Neural cell (in vitro differentiated cells): ENCODE measurements at regions not wholly inside any gene's neighbourhood (a gene's known extent, or its start where the extent isn't known, plus 50 kb on each side); places are given as distances from the start of the nearest gene placed in this dataset.

Source experiments
- H2AFZ ChIP-seq: fragments of 200-600, 300-800 bp; sonication (generic), shearing (Covaris generic); 2 replicates; pipeline ENCODE4 v1.6.0; 2014; ENCODE audit warnings: low read depth, mild to moderate bottlenecking, antibody characterized with exemption, low read length, moderate library complexity
- H3F3A ChIP-seq: fragments of 200-600 bp; shearing (Covaris generic); 2 replicates; pipeline ENCODE4 v1.6.1; 2016; ENCODE audit warnings: mild to moderate bottlenecking, moderate library complexity, mixed read lengths, antibody characterized with exemption, low read length; ENCODE audit not compliant: insufficient read depth, poor library complexity, severe bottlenecking
- H3K27ac ChIP-seq: fragments of 200-600, 300-800 bp; sonication (generic), shearing (Covaris generic); 2 replicates; pipeline ENCODE4 v1.5.1; 2014; ENCODE audit warnings: mild to moderate bottlenecking, low read length, moderate library complexity
- H3K27me3 ChIP-seq: fragments of 300-800, 200-600 bp; sonication (generic), shearing (Covaris generic); 2 replicates; pipeline ENCODE4 v1.6.0; 2014; ENCODE audit warnings: mild to moderate bottlenecking, low read depth, low read length, moderate library complexity; ENCODE audit not compliant: insufficient read depth
- H3K36me3 ChIP-seq: fragments of 300-800, 200-600 bp; sonication (generic), shearing (Covaris generic); 2 replicates; pipeline ENCODE4 v1.5.1; 2014; ENCODE audit warnings: mild to moderate bottlenecking, antibody characterized with exemption, low read length, moderate library complexity; ENCODE audit not compliant: insufficient read depth
- H3K4me2 ChIP-seq: fragments of 300-800, 200-600 bp; sonication (generic), shearing (Covaris generic); 2 replicates; pipeline ENCODE4 v1.6.0; 2014; ENCODE audit warnings: mild to moderate bottlenecking, low read length
- H3K4me3 ChIP-seq: fragments of 300-800, 200-600 bp; sonication (generic), shearing (Covaris generic); 2 replicates; pipeline ENCODE4 v1.5.1; 2014; ENCODE audit warnings: mild to moderate bottlenecking, low read length, moderate library complexity
- H3K79me2 ChIP-seq: fragments of 200-600 bp; shearing (Covaris generic); replicated peaks from 2 replicates; pipeline ENCODE4 v1.6.0; 2014; ENCODE audit warnings: mild to moderate bottlenecking, low read length, moderate library complexity; ENCODE audit not compliant: insufficient read depth
- H3K9ac ChIP-seq: fragments of 300-800, 200-600 bp; sonication (generic), shearing (Covaris generic); 2 replicates; pipeline ENCODE4 v1.6.1; 2016; ENCODE audit warnings: mild to moderate bottlenecking, low read length, mixed read lengths
- H3K9me2 ChIP-seq: fragments of 200-600 bp; shearing (Covaris generic); 2 replicates; pipeline ENCODE4 v1.6.1; 2016; ENCODE audit warnings: mild to moderate bottlenecking, low read length, mixed read lengths; ENCODE audit not compliant: insufficient read depth
- H3K9me3 ChIP-seq: fragments of 200-600, 300-800 bp; sonication (generic), shearing (Covaris generic); 2 replicates; pipeline ENCODE4 v1.6.1; 2016; ENCODE audit warnings: mild to moderate bottlenecking, mixed run types, low read length, moderate library complexity, mixed read lengths
- H4K20me1 ChIP-seq: fragments of 200-600 bp; shearing (Covaris generic); 2 replicates; pipeline ENCODE4 v1.6.1; 2016; ENCODE audit warnings: mild to moderate bottlenecking, mixed run types; ENCODE audit not compliant: insufficient read depth
- CTCF ChIP-seq: fragments of 450-650 bp; IDR thresholded peaks from 2 replicates; pipeline ENCODE4 v1.5.1; 2014; ENCODE audit warnings: antibody characterized with exemption, mild to moderate bottlenecking, moderate library complexity; ENCODE audit not compliant: poor library complexity, severe bottlenecking
- EP300 ChIP-seq: fragments of 450-650 bp; conservative IDR thresholded peaks from 2 replicates; pipeline ENCODE4 v1.6.1; 2014; ENCODE audit warnings: antibody characterized with exemption, mild to moderate bottlenecking, moderate library complexity; ENCODE audit not compliant: poor library complexity, severe bottlenecking
- EZH2 ChIP-seq: fragments of 200-600, 300-800 bp; shearing (Covaris generic), sonication (generic); IDR thresholded peaks from 2 replicates; pipeline ENCODE4 v1.6.1; 2014; ENCODE audit warnings: antibody characterized with exemption, low read length, borderline replicate concordance, mild to moderate bottlenecking; ENCODE audit not compliant: insufficient read depth, poor library complexity, severe bottlenecking
- MXI1 ChIP-seq: fragments of 450-650 bp; conservative IDR thresholded peaks from 2 replicates; pipeline ENCODE4 v1.6.1; 2014; ENCODE audit warnings: antibody characterized with exemption, mild to moderate bottlenecking; ENCODE audit not compliant: poor library complexity, severe bottlenecking
- POLR2AphosphoS5 ChIP-seq: IDR thresholded peaks from 2 replicates; pipeline ENCODE4 v1.6.1; 2012
- RAD21 ChIP-seq: fragments of 450-650 bp; conservative IDR thresholded peaks from 2 replicates; pipeline ENCODE4 v1.6.1; 2014; ENCODE audit warnings: antibody characterized with exemption, mild to moderate bottlenecking, moderate library complexity
- REST ChIP-seq: IDR thresholded peaks from 2 replicates; pipeline ENCODE4 v1.6.1; 2012; ENCODE audit warnings: borderline replicate concordance
- SMC3 ChIP-seq: fragments of 450-650 bp; conservative IDR thresholded peaks from 2 replicates; pipeline ENCODE4 v1.6.1; 2014; ENCODE audit warnings: antibody characterized with exemption, mild to moderate bottlenecking, moderate library complexity; ENCODE audit not compliant: poor library complexity
- TAF1 ChIP-seq: IDR thresholded peaks from 2 replicates; pipeline ENCODE4 v1.6.1; 2012; ENCODE audit warnings: low read depth

- Histone ChIP-seq H3K27me3 (peaks cover 5% of the 10 kb centered on the region), H3K36me3 (no peaks in the 10 kb centered on the region), H3K9me3 (no peaks in the 10 kb centered on the region)
Measured at GRCh38 chr10:123556049-123556448, 110.1 kb upstream of the GPR26 start.

GRCh38 chr10:123556736-123557135 lies 109.4 kb upstream of the GPR26 start:
- no peaks in the 10 kb centered on the region for H3K9me3 ChIP-seq
- no peak overlapping the region for H3K9ac ChIP-seq
- no peaks in the 10 kb centered on the region for H3F3A ChIP-seq
- no peak overlapping the region for H2AFZ ChIP-seq
- no peak overlapping the region for H3K4me3 ChIP-seq
- no peak for TF ChIP-seq REST
- TF ChIP-seq SMC3, result no peak
- no peak for TF ChIP-seq EZH2
- no peak for TF ChIP-seq CTCF
- TF ChIP-seq MXI1, result no peak
- no peak for TF ChIP-seq RAD21
- no peak for TF ChIP-seq TAF1
- TF ChIP-seq EP300, result no peak
- TF ChIP-seq POLR2AphosphoS5, result no peak
- H3K9me2 ChIP-seq, result no peaks in the 10 kb centered on the region
- H3K4me2 ChIP-seq, result no peak overlapping the region
- no peaks in the 10 kb centered on the region for H3K79me2 ChIP-seq
- no peaks in the 10 kb centered on the region for H3K36me3 ChIP-seq
- H3K27me3 ChIP-seq, result peaks cover 8% of the 10 kb centered on the region
- no peak overlapping the region for H3K27ac ChIP-seq
- H4K20me1 ChIP-seq, result no peaks in the 10 kb centered on the region

More at GRCh38 chr10:123556049-123556448, 110.1 kb upstream of the GPR26 start:
- Histone ChIP-seq H3K9ac (no peak overlapping the region), H3K79me2 (no peaks in the 10 kb centered on the region), H4K20me1 (no peaks in the 10 kb centered on the region), H3K4me2 (no peak overlapping the region), H3K27ac (no peak overlapping the region), H2AFZ (no peak overlapping the region), H3F3A (no peaks in the 10 kb centered on the region), H3K9me2 (no peaks in the 10 kb centered on the region), H3K4me3 (no peak overlapping the region)
- TF ChIP-seq POLR2AphosphoS5 (no peak), TAF1 (no peak), EZH2 (no peak), CTCF (no peak), RAD21 (no peak), MXI1 (no peak)
